ENCODE measurements at regions not wholly inside any gene's neighbourhood (a gene's known extent, or its start where the extent isn't known, plus 50 kb on each side); places are given as distances from the start of the nearest gene placed in this dataset.
"Not testable (repeated sequence)": the region's sequence is repeated elsewhere in the genome, so short reads cannot be mapped to it uniquely, and the experiment has no call there.

DNA sequence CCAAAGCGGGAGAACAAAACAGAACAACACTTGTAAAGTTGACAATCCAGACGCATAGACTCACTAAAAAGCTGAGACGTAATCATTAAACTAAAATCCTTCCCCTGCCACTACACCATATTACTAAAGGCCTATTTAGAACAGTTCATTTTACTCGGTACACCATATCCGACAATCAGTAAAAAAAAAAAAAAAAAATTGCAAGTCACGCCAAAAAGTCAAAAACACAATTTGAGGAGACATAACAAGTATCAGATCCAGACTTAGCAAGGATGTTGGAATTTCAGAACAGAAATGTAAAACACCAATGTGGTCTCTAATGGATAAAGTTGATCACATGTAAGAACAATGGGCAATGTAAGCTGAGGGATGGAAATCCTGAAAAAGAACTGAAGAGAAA, 1899.4 kb downstream of the STIM2 start:
- no peak for DNase-seq

DNA sequence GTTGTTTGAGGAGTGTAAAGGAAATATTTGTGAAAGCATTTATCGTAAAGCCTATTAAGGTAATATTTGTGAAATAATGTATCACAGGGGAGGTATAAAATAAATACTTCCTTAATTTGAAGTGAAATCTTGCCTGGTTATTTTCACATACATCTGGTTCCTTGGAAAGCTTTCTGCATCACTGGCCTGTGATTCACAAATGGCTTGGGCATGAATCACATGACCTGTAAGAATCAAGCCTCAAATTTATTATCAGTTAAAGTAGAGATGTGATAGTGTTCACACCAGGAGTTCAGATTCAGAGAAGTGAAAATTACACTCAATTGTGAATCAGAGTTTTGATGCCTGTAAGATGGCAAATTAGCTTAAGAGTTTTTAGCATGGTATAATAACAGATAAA, 1911.4 kb downstream of the STIM2 start:
- DNase-seq, result no peak

DNA sequence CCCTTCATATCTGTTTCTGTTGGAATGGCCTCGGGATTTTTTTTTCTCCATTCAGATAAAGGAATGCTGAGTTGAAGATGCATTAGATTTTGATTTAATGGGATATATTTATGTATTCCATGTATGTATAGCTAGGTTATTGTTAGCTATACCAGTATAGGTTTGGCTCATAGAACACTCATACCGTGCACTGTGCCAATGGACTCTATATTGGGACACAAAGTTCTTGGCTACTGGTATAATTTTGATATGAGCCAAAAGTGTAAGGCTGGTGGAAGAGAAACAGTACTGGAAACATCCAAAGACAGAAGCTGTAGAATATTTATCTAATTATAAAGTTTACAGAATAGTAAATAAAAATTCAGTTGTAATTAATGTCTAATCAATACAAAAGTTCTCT, 1912.1 kb downstream of the STIM2 start:
- no peak for DNase-seq

DNA sequence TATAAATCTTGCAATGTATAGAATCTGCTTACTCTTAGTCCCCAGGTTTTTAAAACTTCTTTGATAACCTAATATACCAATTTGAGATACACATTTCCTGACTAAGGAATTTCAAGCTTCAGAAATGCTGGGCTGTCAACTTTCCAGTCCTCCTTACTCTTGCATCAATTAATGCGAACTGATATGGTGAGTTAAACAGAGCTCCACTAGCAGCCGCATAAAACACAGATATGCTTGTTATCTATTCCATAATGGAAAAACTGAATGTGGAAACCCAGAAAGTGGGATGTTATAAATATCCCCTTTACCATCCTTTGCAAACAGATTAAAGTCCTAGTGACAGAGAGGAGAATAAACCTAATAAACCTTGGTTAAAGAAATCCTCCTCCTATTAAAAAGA, 1913.7 kb downstream of the STIM2 start:
- DNase-seq, result no peak

DNA sequence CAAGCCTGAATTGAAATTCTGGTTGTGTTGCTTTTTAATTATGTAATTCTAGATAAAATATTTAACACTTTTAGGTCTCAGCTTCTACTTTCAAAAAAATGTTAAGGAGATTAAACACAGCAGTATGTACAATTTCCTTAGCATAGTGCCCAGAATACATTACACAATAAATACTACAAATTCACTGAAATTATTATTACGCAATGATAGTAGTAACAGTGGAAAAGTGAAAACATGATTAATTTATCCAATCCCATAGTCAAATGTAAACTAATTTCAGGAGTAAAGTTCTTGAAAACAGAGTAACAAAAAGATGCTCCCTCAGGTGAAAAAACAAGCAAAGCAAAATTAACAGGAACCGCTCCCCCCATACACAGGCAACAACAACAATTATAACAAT, 1915.4 kb downstream of the STIM2 start:
- no peak for DNase-seq

DNA sequence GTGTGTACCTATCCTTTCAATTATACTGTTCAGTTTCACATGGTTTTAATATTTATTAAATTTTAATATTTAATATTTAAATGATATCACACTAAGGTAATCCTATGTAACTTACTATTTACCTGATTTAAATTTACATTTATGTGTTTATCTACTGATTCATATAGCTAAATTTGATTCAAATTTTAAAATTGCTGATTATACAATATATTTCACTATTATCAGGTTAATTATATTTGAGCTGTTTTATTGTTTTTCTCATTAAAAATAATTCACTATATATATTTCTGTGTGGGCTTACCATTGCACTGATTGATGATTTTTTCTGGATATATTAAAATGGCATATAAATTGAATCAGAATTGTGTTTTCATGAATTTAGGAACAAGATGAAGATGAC, 1923.5 kb downstream of the STIM2 start:
- no peak for DNase-seq

DNA sequence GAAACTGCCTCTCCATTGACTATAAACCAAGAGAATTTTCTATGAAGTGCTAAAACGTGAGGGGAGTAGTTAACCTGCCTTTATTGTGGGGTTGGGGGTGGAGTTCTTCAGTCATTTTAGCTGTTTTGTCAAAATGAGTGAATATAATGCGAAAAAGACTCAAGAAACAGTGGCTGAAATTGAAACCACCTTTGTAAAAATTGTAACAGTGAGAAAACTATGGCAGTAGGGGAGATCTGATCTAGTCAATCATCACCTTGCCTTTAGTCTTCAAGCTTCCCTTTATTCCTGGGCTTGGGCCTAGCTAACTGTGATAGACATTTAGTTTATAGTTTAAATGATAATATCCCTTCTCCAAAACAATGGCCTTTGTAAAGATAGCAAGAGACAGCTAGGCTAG, 1927.3 kb downstream of the STIM2 start:
- no peak for DNase-seq

DNA sequence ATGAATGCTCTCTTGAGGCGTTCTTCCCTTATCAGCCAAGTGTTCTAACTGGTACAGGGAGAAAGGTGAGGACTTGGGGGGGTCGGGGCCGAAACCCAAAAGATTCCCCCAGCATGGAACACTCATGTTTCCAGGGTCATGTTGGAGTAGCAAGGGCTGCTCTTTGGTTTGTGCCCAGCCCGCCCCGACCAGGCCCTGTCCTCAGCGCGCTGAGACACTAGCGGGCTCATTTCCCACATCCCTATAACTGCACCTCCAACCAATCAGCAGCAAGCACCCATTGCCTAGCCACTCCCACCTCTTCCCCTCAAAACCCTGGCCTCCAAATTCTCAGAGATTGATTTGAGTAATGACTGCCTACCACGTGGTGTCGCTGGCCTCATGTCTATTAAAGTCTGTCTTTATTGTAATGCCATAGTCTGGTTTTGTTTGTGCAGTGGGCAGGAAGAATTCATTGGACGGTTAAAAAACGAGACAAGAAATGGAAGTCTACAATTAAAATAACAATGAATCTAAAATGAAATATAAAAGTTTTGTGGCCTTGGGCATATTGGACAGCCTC, 1928.4 kb downstream of the STIM2 start:
- DNase-seq, result no peak

DNA sequence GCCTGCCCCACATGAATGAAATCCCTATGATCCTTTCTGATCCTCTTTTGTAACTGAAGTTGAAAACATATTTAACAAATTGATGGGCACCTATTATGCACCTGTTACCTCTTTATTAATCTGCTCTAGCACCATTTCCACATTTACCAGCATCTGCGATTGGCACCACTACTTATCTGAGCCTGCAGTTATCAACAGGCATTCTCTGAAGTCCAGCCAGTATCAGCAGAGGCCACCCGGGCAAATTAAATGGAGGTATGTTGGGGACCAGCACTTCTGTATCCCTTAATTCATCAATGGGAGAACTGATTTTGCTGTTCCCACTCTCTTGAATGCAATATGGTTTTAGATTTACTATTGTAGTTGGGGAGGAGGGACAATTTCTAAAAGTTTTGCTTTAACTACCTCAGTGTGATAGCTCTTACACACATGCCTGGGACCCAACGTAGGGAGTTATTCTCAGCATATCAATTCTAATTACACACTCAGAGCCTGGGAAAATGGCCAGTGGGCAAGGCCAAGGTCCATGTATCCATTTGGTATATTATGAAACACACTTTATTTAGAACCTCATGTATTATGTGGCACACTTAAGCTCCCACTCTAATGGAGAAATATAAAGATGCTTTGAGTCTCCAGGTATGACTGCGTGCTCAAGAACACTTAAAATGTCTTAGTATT, 1927.1 kb upstream of the PCDH7 start:
- DNase-seq, result no peak

DNA sequence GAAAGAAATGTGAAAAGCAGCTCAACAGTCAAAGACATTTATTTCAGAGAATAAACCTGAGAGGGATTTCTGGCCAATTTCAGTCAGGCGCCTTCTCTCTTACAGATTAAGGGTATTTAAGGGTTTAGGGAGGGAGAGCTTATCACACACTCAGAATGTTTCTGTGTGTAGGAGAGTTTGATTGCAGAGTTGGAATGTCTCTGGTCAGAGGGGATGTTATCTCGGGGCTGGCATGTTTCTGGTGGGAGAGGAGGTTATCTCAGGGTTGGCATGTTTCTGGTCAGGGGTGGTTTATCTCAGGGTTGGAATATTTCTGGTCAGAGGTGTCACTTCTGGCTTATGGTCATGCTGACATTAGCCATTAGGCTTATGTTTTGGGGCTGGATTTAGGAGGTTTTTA, 1920.5 kb upstream of the PCDH7 start:
- no peak for DNase-seq

DNA sequence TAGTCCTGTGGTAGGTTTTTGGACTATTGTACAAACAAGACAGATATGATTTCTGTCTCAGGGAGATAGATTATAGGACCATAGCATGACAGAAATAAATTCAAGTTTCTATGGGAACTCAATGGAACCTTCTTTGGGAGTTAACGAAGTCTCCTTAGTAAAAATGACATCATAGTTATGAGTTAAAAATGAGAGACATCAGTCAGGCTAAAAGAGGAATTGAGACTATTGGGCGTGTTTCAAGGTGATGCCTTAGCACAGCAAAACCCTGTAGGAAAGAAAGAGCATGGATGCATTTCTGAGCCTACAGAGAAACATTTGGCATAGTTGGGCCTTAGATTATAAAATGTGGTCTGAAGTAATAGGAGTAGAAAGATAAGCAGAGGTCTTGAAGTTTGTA, 1909.1 kb upstream of the PCDH7 start:
- no peak for DNase-seq

DNA sequence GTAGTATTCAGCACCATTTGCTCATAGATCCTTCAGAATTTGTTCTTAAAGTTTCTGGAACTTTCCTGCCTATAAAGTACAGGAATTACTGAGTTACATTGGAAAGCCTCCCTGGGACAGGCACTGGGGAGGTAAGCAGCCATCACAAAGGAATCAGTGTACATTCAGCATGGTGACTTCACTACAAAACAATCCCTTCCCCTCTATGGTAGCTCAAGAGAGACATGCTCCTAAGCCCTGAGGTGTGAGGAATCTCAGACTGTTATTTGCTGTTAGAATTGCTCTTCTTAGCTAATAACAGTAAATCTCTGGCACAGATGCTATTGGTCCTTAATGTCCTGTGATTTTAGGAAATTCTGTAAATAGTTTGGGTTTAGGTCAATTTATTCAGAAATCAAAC, 1898.0 kb upstream of the PCDH7 start:
- DNase-seq, result no peak

DNA sequence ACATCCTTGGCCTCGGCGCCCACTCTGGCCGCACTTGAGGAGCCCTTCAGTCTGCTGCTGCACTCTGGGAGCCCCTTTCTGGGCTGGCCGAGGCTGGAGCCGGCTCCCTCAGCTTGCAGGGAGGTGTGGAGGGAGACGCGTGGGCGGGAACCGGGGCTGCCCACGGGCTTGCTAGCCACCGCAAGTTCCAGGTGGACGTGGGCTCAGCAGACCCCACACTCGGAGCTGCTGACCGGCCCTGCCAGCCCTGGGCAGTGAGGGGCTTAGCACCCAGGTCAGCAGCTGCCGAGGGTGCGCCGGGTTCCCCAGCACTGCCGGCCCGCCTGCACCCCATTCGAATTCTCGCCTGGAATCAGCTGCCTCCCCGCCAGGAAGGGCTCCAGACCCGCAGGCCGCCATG, 1892.3 kb upstream of the PCDH7 start:
- no peak for DNase-seq

DNA sequence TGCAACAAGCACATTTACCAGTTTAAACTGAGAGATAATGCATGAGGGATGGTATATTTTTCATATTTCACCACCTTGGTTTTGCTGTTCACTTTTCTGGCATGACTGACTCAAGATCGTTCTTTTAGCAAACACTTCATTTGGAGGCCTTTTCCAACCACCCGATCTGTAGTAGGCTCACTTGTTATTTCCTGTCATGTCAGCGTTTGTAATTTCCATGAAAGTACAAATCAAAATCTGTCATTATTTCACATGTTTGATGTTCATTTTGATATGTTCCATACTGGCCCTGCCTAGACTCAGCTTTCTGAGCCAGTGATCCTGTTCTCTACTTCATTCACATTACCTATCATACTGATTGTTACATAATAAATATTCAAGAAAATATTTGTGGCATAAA, 1888.3 kb upstream of the PCDH7 start:
- no peak for DNase-seq

DNA sequence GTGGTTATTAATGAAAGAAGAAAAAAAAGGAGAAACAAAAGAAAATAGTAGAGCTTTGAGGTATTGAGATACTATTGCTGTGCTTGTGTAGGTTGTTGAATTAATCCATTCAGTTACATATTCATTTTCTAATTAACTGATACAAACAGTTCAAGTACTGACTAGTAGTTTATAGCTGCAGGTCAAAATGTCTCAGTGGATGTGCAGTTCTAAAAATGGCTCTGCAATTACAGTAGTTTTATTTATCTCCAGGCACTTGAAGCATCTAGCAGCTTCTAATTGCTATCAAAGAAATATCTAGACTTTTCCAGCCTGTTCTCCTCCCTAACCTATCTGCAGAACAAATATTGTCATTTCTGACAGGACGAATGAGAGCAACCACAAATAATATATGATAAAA, 1887.7 kb upstream of the PCDH7 start:
- DNase-seq, result no peak

DNA sequence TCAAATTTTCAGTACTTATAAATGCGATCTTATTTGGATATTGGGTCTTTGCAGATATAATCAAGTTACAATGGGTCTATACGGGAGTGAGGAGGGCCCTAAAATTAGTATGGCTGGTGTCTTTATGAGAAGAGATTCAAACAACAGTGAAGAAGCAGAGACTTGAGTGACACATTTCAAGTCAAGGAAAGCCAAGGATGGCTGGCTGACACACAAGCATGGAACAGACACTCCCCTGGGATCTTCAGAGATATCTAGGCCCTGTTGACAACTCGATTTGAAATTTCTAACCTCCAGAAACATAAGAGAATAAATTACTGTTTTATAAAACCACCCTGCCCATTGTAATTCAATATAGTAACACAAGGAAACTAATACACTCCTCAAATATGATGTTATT, 1886.0 kb upstream of the PCDH7 start:
- DNase-seq, result no peak

DNA sequence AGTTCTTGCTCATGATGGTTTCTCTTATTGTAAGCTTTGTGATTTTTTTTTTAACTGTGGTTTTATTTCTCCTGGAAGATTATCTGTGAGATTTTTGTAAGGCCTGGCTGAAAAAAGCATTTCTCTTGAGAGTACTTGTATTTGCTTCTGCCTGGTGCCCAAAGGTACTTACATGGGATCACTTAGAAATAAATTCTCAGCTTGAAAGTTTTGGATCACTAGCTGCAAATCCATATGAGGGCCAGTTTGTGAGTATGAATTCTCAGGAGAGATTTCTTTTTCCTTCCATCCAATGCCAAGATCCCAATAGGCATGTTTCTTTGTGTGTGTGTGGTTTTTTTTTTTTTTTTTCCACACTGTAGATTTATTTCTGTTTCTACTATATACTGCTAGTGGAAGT, 1884.7 kb upstream of the PCDH7 start:
- no peak for DNase-seq

DNA sequence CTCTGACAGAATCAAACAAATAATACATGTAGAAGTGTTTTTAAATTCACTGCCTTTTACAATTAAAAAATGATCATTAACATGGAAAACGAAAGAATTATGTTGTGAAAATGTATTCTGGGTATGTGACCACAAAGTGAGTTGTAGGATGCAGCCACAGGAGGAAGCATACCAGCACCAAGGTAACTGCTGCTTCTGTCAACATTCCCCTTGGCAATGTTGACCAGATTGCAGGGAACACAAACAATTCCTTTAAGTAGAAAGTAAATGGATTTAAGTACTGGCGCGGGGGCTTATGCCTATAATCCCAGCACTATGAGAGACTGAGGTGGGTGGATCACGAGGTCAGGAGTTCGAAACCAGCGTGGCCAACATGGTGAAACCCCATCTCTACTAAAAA, 1877.9 kb upstream of the PCDH7 start:
- DNase-seq, result no peak

DNA sequence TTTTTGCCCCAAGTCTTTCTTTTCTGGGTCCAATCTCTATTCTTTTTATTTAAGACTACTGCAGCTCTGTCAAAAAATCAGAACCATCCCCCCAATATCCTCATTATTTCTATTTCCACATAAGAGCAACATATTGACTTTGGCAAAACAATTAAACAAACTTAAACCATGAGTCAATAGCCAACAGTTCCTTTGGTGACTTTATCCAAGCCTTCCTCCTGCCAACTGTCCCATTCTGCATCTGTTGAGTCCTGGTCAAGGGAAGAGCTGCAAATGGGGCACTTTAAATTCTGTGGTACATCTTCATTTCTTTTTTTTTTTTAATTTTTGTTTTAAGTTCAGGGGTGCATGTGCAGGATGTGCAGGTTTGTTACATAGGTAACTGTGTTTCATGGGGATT, 1875.0 kb upstream of the PCDH7 start:
- no peak for DNase-seq

DNA sequence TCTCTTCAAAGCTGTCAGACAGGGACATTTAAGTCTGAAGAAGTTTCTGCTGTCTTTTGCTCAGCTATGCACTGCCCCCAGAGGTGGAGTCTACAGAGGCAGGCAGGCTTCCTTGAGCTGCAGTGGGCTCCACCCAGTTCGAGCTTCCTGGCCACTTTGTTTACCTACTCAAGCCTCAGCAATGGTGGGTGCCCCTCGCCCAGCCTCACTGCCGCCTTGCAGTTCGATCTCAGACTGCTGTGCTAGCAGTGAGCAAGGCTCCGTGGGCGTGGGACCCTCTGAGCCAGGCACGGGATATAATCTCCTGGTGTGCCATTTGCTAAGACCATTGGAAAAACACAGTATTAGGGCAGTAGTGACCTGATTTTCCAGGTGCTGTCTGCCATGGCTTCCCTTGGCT, 1863.1 kb upstream of the PCDH7 start:
- DNase-seq, result not testable (repeated sequence)

DNA sequence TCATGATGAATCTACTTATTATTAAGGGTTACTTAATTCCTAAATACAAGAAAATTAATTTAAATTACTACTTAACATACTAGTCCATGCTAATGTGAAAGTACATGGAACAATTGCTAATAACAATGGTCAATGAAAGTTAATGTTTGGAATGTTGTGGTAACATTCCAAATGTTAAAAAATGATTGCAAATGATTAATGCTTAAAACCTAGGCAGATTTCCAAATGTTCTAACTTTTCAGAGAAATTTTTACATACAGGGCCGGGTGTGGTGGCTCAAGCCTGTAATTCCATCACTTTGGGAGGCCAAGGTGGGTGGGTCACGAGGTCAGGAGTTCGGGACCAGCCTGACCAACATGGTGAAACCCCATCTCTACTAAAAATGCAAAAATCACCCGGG, 1851.3 kb upstream of the PCDH7 start:
- DNase-seq, result no peak

DNA sequence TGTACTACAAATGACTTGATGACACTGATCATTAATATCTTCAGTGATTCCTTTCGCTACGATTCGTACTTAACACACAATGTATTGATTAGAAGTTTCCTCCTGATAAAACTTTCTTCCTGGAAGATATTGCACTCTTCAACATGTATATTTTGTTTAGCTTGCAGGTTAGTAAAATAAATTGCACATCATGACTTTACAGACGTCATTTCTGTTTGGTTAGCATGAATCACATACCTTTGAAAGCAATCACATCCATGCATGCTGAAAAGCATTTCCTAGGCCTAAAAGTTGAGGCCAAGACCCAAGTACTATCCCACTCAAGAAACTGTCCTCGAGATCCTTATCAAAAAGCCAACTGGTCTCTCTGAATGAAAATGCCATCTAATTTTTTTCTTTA, 1841.0 kb upstream of the PCDH7 start:
- no peak for DNase-seq

DNA sequence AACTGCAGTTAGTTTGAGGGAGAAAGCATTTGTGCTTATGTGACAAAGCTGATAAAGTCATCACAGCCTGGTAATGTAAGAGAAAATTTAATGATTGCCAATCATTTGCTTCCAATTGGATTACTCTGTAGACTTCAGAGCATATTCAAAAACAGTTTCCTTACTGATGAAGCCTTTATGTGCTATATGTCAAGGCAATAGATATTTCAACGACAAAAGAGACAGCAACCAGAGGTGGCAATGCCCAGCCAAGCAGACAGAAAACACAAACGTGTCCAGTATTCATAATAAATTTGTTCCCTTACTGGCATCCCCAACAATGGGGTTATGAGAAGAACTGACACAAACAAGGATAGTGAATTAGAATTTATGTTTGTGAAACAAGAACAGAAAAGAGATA, 1840.3 kb upstream of the PCDH7 start:
- no peak for DNase-seq

DNA sequence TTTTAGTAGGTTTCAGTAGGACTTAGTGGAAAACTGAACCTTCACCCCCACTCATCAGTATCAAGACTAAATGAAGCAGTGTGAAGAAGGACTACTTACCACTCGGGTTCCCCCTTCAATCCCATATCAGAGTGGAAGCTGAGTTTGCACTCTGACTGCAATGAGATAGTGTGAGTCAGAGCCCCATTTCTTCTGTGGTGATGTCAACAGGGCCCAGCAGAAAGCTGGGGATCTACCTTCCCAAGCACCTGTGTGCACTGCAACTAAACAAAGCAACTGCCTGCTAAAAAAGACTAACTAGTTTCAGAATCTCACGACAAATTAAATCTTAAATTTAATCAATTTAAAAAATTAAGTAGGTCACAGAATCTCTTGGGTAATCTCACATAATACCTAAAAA, 1837.0 kb upstream of the PCDH7 start:
- DNase-seq, result no peak

DNA sequence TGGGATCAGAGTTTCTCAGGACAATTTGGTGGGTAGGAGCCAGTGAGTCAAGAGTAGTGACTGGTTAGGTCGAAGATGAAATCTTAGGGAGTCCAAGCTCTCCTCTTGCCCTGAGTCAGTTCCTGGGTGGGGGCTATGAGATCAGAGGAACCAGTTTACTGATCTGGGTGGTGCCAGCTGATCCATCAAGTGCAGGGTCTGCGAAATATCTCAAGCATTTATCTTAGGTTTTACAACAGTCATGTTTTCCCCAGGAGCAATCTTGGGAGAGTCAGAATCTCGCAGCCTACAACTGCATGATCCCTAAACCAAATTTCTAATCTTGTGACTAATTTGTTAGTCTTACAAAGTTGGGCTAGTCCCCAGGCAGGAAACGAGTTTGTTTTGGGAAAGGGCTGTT, 1833.2 kb upstream of the PCDH7 start:
- no peak for DNase-seq

All from CD4-positive, alpha-beta T cell treated with Interleukin-17A for 4 hours (primary cell).